Astrocyte (in vitro differentiated cells and primary cell): ENCODE measurements at regions not wholly inside any gene's neighbourhood (a gene's known extent, or its start where the extent isn't known, plus 50 kb on each side); places are given as distances from the start of the nearest gene placed in this dataset.

ENCODE experiments used
- DNase-seq: peaks from one replicate; pipeline ENCODE4 v3.0.0-alpha.2; 2010; ENCODE audit warnings: low read depth
- FAIRE-seq: peaks from 2 replicates; lab custom pipeline; 2011; peaks lifted over from hg19 to GRCh38; lab: Jason Lieb, UNC
- H2AFZ ChIP-seq: 2 replicates; pipeline ENCODE4 v1.6.0; 2012; ENCODE audit warnings: low read depth, low read length, inconsistent platforms
- H3K27ac ChIP-seq: 2 replicates; pipeline ENCODE4 v1.5.1; 2011; ENCODE audit warnings: low read depth, low read length, inconsistent platforms
- H3K27me3 ChIP-seq: 2 replicates; pipeline ENCODE4 v1.6.0; 2011; ENCODE audit warnings: low read length, inconsistent platforms; ENCODE audit not compliant: insufficient read depth
- H3K36me3 ChIP-seq: 2 replicates; pipeline ENCODE4 v1.5.1; 2011; ENCODE audit warnings: low read length, inconsistent platforms; ENCODE audit not compliant: insufficient read depth
- H3K4me1 ChIP-seq: 2 replicates; pipeline ENCODE4 v1.5.1; 2011; ENCODE audit warnings: low read length, inconsistent platforms; ENCODE audit not compliant: insufficient read depth
- H3K4me2 ChIP-seq: 2 replicates; pipeline ENCODE4 v1.6.0; 2012; ENCODE audit warnings: low read length, inconsistent platforms
- H3K4me3 ChIP-seq: 2 replicates; pipeline ENCODE4 v1.5.1; 2011; ENCODE audit warnings: low read depth, mild to moderate bottlenecking, low read length, inconsistent platforms; ENCODE audit not compliant: insufficient read depth
- H3K79me2 ChIP-seq: 2 replicates; pipeline ENCODE4 v1.6.0; 2012; ENCODE audit warnings: mild to moderate bottlenecking, low read length, inconsistent platforms; ENCODE audit not compliant: insufficient read depth
- H3K9ac ChIP-seq: 2 replicates; pipeline ENCODE4 v1.6.0; 2012; ENCODE audit warnings: mild to moderate bottlenecking, low read length, inconsistent platforms
- H3K9me3 ChIP-seq: 2 replicates; pipeline ENCODE4 v1.5.1; 2012; ENCODE audit warnings: low read depth, mild to moderate bottlenecking, low read length, inconsistent platforms; ENCODE audit not compliant: insufficient read depth
- H4K20me1 ChIP-seq: 2 replicates; pipeline ENCODE4 v1.6.0; 2012; ENCODE audit warnings: low read length, inconsistent platforms; ENCODE audit not compliant: insufficient read depth
- H3K27ac Mint-ChIP-seq: one replicate; pipeline ENCODE4 v1.8.0; 2021; ENCODE audit warnings: mild to moderate bottlenecking, mixed read lengths; ENCODE audit not compliant: unreplicated experiment
- H3K27me3 Mint-ChIP-seq: one replicate; pipeline ENCODE4 v1.8.0; 2021; ENCODE audit warnings: low read depth, mixed read lengths; ENCODE audit not compliant: unreplicated experiment
- H3K36me3 Mint-ChIP-seq: one replicate; pipeline ENCODE4 v1.8.0; 2021; ENCODE audit warnings: low read depth, mixed read lengths; ENCODE audit not compliant: unreplicated experiment
- H3K4me1 Mint-ChIP-seq: one replicate; pipeline ENCODE4 v1.8.0; 2021; ENCODE audit warnings: low read depth, mixed read lengths; ENCODE audit not compliant: unreplicated experiment
- H3K4me3 Mint-ChIP-seq: one replicate; pipeline ENCODE4 v1.8.0; 2021; ENCODE audit warnings: mild to moderate bottlenecking, moderate library complexity, mixed read lengths; ENCODE audit not compliant: unreplicated experiment
- H3K9me3 Mint-ChIP-seq: one replicate; pipeline ENCODE4 v1.8.0; 2021; ENCODE audit warnings: mild to moderate bottlenecking, mixed read lengths; ENCODE audit not compliant: unreplicated experiment
- CTCF ChIP-seq: IDR thresholded peaks from 2 replicates; pipeline ENCODE4 v1.5.1; 2011; ENCODE audit warnings: low read depth, mild to moderate bottlenecking, inconsistent platforms, low read length, moderate library complexity; ENCODE audit not compliant: insufficient read depth
- EZH2 ChIP-seq: IDR thresholded peaks from 2 replicates; pipeline ENCODE4 v1.6.1; 2012; ENCODE audit warnings: mild to moderate bottlenecking, low read length, inconsistent platforms; ENCODE audit not compliant: insufficient read depth

- Histone ChIP-seq H4K20me1 (no peaks in the 10 kb centered on the region), H2AFZ (no peak overlapping the region), H3K79me2 (no peaks in the 10 kb centered on the region), H3K27ac (no peak overlapping the region), H3K9me3 (no peaks in the 10 kb centered on the region), H3K36me3 (no peaks in the 10 kb centered on the region), H3K9ac (no peak overlapping the region), H3K27me3 (no peaks in the 10 kb centered on the region), H3K4me2 (no peak overlapping the region), H3K4me1 (no peaks in the 10 kb centered on the region), H3K4me3 (no peak overlapping the region)
- no peak for DNase-seq
- no peaks in the 10 kb centered on the region for H3K4me1 Mint-ChIP-seq
- no peaks in the 10 kb centered on the region for H3K36me3 Mint-ChIP-seq
- FAIRE-seq = no peak
- H3K9me3 Mint-ChIP-seq = peaks cover 3% of the 10 kb centered on the region
- H3K27ac Mint-ChIP-seq = no peak overlapping the region
- no peaks in the 10 kb centered on the region for H3K27me3 Mint-ChIP-seq
- no peak overlapping the region for H3K4me3 Mint-ChIP-seq
- TF ChIP-seq CTCF = no peak
- no peak for TF ChIP-seq EZH2
Measured at GRCh38 chr20:7346562-7346961, 579.1 kb downstream of the BMP2 start.

DNA sequence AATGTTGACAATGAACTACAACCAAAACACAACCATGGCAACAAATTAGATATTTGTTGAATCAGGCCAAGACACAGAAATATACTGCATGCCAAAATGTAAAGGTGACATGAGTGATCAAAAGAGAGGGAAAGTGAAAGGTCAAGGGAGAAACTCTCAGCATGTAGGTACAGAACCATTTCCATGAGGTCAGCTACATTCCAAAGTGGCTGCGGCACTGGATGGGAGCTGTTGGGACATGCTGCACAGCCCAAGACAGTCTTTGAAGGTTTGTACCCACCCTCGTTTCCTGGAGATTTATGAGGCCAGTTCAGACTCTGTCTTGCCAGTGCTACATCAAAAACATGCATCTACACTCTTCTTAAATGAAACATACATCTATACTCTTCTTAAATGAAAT is 579.9 kb downstream of the BMP2 start:
- Histone ChIP-seq H3K4me1 (no peaks in the 10 kb centered on the region), H3K9ac (no peak overlapping the region), H3K9me3 (no peaks in the 10 kb centered on the region), H3K27ac (no peak overlapping the region), H4K20me1 (no peaks in the 10 kb centered on the region), H3K4me3 (no peak overlapping the region), H3K79me2 (no peaks in the 10 kb centered on the region), H3K27me3 (no peaks in the 10 kb centered on the region), H3K36me3 (no peaks in the 10 kb centered on the region), H3K4me2 (no peak overlapping the region), H2AFZ (no peak overlapping the region)
- TF ChIP-seq EZH2 = no peak
- TF ChIP-seq CTCF = no peak
- H3K27ac Mint-ChIP-seq = no peak overlapping the region
- no peaks in the 10 kb centered on the region for H3K27me3 Mint-ChIP-seq
- H3K9me3 Mint-ChIP-seq = peaks cover 3% of the 10 kb centered on the region
- H3K4me1 Mint-ChIP-seq = no peaks in the 10 kb centered on the region
- H3K4me3 Mint-ChIP-seq = no peak overlapping the region
- no peak for FAIRE-seq
- H3K36me3 Mint-ChIP-seq = no peaks in the 10 kb centered on the region
- DNase-seq = no peak

GRCh38 chr20:7348253-7348652 is 580.8 kb downstream of the BMP2 start:
- Mint-ChIP-seq H3K36me3 (no peaks in the 10 kb centered on the region), H3K27ac (no peak overlapping the region), H3K4me3 (no peak overlapping the region), H3K4me1 (no peaks in the 10 kb centered on the region), H3K9me3 (peaks cover 3% of the 10 kb centered on the region), H3K27me3 (no peaks in the 10 kb centered on the region)
- Histone ChIP-seq H3K4me2 (no peak overlapping the region), H3K4me3 (no peak overlapping the region), H2AFZ (no peak overlapping the region), H4K20me1 (no peaks in the 10 kb centered on the region), H3K27me3 (no peaks in the 10 kb centered on the region), H3K9me3 (no peaks in the 10 kb centered on the region), H3K36me3 (no peaks in the 10 kb centered on the region), H3K79me2 (no peaks in the 10 kb centered on the region), H3K9ac (no peak overlapping the region), H3K27ac (no peak overlapping the region), H3K4me1 (no peaks in the 10 kb centered on the region)
- DNase-seq (no peak), FAIRE-seq (no peak)
- TF ChIP-seq CTCF (no peak), EZH2 (no peak)
